Keratinocyte (primary cell): ENCODE measurements at regions not wholly inside any gene's neighbourhood (a gene's known extent, or its start where the extent isn't known, plus 50 kb on each side); places are given as distances from the start of the nearest gene placed in this dataset.

Experiments
- EZH2 ChIP-seq: IDR thresholded peaks from one replicate; pipeline ENCODE4 v1.6.1; 2012; ENCODE audit warnings: inconsistent platforms, mild to moderate bottlenecking, low read length, moderate library complexity
- TF ChIP-seq, protein P1 (sequence below), 3 experiments: IDR thresholded peaks in 1 of 3; conservative IDR thresholded peaks in 1 of 3; optimal IDR thresholded peaks in 1 of 3; 2 replicates in 2 of 3; 3 replicates in 1 of 3; pipeline versions ENCODE3 to v1.5.1; 2011; ENCODE audit warnings: low read length in 3 of 3, mild to moderate bottlenecking in 3 of 3, moderate library complexity in 2 of 3, control low read depth in 1 of 3, inconsistent platforms in 1 of 3; ENCODE audit not compliant: insufficient read depth in 2 of 3; ENCODE audit errors: extremely low read depth in 1 of 3

DNA sequence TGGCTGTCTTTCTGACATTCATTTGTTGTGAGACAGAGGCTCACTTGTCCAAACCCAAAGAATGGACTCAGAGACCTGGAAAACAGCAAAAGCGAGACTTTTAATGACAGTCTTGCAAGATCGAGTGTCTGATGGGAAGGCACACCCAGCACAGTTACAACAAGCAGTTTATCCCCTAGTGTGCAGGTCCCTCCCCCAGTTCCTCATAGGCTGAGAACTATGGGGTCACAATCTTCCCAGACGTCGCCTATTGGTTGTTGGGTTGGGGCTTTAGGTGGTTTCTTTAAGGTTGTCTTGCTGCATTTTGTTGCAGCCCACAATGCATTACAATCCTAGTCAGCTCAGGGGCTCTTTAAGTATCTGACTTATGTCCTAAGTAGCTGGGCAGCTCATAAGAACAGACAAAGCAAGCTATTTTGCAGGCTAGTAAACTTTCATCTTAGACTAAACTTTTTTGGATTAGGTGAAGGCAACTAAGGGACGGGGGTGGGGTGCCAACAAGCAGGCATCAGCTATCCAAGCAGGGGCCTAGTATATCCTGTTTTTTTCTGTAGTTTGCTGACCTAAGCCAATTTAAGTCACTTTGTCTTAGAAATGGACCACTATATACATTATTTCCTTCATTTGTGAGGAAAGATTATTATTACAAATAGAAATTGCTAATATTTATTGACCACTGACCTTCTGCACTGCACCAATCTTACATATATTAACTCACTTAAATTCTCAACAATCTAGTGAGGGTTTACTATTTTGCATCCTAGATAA lies 151.8 kb downstream of the SETD4 start:
- TF ChIP-seq, protein P1, sequence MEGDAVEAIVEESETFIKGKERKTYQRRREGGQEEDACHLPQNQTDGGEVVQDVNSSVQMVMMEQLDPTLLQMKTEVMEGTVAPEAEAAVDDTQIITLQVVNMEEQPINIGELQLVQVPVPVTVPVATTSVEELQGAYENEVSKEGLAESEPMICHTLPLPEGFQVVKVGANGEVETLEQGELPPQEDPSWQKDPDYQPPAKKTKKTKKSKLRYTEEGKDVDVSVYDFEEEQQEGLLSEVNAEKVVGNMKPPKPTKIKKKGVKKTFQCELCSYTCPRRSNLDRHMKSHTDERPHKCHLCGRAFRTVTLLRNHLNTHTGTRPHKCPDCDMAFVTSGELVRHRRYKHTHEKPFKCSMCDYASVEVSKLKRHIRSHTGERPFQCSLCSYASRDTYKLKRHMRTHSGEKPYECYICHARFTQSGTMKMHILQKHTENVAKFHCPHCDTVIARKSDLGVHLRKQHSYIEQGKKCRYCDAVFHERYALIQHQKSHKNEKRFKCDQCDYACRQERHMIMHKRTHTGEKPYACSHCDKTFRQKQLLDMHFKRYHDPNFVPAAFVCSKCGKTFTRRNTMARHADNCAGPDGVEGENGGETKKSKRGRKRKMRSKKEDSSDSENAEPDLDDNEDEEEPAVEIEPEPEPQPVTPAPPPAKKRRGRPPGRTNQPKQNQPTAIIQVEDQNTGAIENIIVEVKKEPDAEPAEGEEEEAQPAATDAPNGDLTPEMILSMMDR (optimal IDR thresholded peaks at IDR 0.05 in 1 of 3, IDR thresholded peaks at IDR 0.05 in 1 of 3, conservative IDR thresholded peaks at IDR 0.05 in 1 of 3; ENCODE audit: extremely low read depth in 1 of 3, insufficient read depth in 2 of 3, low read length in 3 of 3), result no peak
- TF ChIP-seq EZH2, result no peak
